22Rv1 (cell line): ENCODE measurements at regions not wholly inside any gene's neighbourhood (a gene's known extent, or its start where the extent isn't known, plus 50 kb on each side); places are given as distances from the start of the nearest gene placed in this dataset.

Source experiments
- CTCF ChIP-seq: fragments of 450-650 bp; IDR thresholded peaks from 2 replicates; pipeline ENCODE4 v1.5.1; 2017; ENCODE audit warnings: mild to moderate bottlenecking
- ZFX ChIP-seq: fragments of 450-650 bp; IDR thresholded peaks from 2 replicates; pipeline ENCODE4 v1.6.1; 2017; ENCODE audit warnings: antibody characterized with exemption, borderline replicate concordance

DNA sequence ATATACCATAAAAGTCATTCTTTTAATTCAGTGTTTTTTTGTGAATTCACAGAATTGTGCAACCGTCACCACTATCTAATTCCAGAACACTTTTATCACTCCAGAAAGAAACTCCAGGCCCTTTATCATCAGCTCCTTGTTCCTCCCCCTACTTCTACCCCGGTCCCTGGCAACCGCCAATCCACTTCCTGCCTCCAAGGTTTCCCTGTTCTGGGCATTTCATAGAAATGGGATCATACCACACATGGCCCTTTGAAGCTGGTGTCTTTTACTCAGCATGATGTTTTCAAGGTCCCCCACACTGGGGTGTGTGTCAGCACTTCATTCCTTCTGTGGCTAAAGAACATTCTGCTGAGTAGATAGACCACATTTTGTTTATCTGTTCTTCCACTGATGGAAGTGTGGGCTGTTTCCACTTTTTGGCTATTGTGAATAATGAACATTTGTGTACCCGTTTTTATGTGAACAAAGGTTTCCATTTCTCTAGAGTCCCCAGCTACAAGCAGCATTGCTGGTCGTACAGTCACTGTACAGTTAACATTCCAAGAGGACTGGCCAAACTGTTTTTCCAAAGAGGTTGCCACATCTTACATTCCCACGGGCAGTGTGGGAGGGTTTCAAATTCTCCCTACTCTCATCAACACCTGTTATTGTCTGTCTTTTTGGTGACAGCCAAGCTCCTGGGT is 75.8 kb upstream of the ZNF469 start:
- TF ChIP-seq CTCF (no peak), ZFX (no peak)
